GM19438 (cell line): ENCODE measurements at regions not wholly inside any gene's neighbourhood (a gene's known extent, or its start where the extent isn't known, plus 50 kb on each side); places are given as distances from the start of the nearest gene placed in this dataset.

Source experiments
- ATAC-seq: cut with Tn5 transposase; IDR thresholded peaks from one replicate; pipeline ENCODE4 v1.9.1; 2021; ENCODE audit warnings: low read depth; ENCODE audit not compliant: unreplicated experiment

- ATAC-seq = no peak
These were observed 420.3 kb downstream of the FAT4 start for GRCh38 chr4:125735102-125735501.

GRCh38 chr4:125736057-125736456 is 421.3 kb downstream of the FAT4 start:
- no peak for ATAC-seq

DNA sequence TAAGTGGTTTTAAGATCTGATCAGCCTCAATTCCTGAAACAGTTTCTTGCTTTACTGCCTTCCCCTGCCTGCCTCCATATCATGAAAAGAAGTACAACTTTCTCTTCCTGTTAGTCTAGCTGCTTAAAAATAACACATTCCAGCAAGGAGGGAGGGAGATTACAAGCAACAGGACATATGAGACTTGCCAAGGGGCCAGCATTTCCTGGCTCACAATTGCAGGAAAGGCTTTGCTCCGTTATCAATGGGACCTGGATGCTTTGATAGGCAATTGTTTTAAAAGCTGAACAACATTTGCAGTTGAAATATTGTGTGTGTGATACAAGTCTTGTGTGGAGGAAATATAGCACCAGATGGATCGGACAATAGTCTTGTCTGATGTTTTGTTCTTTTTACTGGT is 425.0 kb downstream of the FAT4 start:
- no peak for ATAC-seq

DNA sequence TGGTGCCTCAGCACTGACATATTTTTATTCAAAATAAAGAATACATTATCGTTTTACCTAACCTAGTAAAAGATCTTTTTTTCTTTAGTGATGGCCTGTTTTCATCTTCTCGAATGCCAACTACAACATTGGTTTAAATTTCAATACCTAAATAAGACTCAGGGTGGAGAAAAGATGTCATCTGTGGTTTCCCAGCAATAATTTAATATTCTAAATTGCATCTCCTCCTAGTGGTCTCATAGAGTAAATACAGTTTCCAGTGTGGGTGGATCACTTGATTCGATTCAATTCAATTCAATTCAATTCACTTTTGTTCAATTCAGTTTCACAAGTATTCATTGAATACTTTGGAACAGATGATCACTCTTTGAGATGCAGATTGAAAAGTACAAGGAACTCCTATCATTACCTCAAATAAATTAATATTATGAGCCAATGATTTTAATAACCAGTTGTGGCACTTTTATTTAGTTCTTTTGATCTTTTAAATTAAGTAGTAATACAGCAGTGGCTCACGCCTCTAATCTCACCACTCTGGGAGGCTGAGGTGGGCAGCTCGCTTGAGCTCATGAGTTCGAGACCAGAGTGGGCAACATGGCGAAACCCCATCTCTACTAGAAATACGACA is 427.2 kb downstream of the FAT4 start:
- peak; percentile 51 for ATAC-seq

DNA sequence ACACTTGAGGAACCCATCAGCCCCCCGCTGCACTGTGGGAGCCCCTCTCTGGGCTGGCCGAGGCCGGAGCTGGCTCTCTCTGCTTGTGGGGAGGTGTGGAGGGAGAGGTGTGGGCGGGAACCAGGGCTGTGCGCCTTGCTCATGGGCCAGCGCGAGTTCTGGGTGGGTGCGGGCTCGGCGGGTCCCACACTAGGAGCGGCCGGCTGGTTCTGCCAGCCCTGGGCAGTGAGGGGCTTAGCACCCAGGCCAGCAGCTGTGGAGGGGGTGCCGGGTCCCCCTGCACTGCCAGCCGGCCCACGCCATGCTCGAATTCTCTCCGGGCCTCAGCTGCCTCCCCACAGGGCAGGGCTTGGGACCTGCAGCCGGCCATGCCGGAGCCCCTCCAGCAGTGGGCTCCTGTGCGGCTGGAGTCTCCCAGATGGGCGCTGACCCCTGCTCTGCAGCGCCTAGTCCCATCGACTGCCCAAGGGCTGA is 430.2 kb downstream of the FAT4 start:
- no peak for ATAC-seq

DNA sequence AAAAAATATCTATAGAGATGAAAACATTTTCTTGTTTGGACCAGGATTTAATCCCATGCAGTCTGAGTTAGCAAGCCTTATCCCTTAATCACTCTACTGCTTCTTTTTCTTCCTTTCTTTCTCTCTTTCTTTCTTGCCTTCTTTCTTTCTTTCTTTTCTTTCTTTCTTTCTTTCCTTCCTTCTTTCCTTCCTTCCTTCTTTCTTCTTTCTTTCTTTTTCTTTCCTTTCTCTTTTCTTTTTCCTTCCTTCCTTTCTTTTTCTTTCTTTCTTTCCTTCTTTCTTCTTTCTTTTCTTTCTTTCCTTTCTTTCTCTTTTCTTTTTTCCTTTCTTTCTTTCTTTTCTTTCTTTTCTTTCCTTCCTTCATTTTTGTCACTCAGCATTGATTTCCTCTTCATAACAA is 434.6 kb downstream of the FAT4 start:
- no peak for ATAC-seq

- ATAC-seq = no peak
These were observed 435.6 kb downstream of the FAT4 start for GRCh38 chr4:125750399-125750798.

DNA sequence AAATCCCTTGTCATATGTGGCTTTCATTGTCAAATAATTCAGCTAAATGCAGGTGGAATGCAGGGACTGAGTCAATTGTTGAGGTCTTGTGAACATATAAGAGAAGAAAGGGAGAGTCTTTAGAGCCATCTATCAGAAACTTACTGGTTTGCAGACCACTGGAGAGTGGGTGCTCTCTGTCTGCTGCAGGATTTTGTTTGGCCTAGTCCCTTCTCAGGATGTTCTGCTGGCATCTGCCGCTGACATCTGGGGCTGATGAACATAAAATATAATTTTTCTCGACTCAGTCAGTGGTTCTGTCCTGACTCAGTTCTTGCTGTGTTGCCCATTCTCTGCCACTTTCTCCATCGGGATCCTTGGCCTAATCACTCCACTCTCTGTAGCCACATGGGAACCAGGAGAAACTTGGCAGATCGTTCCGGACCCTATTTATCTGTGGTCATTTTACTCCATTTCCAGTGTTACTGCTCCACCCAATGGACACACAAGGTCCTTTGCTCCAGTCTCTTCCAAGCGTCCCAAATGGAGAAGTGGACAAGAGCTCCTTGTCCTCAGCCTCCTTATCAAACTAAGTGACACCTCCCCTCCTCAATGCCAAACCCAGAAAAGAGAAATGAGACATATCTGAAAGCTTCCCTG is 436.2 kb downstream of the FAT4 start:
- no peak for ATAC-seq

- no peak for ATAC-seq
These were observed 443.7 kb downstream of the FAT4 start for GRCh38 chr4:125758438-125758837.

DNA sequence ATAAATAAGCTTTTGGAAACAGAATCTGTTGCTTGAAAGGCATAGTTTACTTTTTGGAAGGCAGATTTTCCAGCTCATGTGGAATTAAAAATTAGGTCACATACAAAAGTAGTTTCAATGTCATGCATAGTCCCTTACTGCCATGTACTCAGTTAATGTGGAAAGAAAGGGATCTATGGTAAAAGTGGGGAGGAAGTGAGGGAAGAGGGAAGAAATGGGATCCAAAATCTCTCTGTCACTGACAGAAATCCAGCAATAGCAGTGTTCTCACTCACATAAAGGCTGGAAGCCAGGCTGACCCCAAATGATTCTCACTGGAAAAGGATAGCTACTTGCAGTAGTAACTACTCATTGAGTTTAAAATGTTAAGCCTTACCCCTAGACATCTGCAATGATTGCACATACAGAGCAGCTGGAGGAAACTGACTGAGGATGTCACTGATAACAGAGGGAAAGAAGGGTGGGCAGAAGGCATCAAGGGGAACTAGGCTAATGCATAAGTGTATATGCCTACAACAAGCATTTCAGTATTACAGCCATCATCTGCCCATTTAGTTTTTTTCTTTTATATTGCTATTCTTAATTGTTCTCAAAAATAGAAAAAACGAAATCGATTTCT is 445.6 kb downstream of the FAT4 start:
- ATAC-seq = no peak

DNA sequence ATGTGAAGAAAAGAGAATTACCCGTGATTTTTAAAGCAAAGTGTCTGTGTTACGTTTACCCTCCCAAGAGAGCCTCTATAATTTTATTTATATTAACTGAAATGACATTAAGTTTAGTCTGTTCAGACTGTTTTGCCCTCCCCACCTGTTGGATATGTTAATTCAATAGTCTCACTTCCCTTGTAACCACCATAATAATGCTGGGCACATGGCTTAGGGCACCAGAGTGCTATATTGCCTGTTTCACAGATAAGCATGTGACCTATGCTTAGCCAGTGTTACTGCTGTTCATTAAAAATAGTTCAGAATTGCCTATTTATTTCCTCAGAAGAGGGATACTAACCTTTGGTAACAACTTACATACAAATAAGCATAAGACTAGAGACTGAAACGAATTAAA is 446.2 kb downstream of the FAT4 start:
- ATAC-seq = no peak

- no peak for ATAC-seq
These were observed 447.8 kb downstream of the FAT4 start for GRCh38 chr4:125762537-125762936.

DNA sequence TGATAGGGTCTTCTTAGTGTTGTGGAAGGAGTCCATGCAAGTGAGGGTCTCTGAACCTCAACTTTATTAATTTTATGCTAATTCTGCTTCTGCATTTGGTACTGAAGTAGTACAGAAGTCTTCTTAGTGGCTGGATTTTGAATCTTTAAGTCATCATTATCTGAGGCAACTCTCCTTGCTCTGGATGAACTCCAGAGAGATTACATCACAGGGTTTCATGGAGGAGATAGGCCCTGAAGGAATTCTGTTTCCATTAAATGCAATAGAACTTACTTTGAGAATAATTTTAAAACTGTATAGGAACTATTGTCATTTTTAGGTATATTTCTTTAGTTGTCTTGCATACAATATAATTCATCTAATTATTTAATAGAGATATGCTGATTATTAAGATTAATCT is 451.2 kb downstream of the FAT4 start:
- no peak for ATAC-seq

DNA sequence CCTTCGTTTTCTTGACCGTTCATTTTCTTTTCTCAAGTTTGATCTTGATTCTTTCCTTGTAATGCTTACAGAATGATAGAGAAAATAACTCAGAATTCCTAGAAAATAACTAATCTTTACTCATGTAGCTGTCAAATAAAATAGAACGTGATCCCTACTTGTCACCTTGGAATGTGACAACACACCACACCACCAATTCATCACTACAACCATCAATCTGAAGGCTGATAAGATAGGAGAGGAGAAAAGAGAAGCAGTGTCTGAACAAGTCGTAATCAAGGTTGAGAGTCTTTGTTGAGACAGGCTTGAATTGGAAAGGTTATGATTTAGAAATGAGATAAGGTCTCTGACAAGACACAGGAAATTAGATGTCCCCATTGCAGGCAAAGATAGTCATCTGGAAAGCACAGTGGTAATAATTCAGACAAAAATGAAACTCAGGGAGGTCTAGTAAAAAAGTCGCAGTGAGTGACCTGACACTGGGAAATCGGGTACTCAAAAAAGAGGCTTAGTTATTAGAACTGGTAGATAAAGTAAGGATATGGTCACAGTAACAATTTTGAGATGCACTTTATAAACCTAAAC is 456.2 kb downstream of the FAT4 start:
- ATAC-seq = no peak

GRCh38 chr4:125772680-125773079 is 457.9 kb downstream of the FAT4 start:
- ATAC-seq = peak; percentile 69

GRCh38 chr4:125773502-125773901 is 458.7 kb downstream of the FAT4 start:
- no peak for ATAC-seq

DNA sequence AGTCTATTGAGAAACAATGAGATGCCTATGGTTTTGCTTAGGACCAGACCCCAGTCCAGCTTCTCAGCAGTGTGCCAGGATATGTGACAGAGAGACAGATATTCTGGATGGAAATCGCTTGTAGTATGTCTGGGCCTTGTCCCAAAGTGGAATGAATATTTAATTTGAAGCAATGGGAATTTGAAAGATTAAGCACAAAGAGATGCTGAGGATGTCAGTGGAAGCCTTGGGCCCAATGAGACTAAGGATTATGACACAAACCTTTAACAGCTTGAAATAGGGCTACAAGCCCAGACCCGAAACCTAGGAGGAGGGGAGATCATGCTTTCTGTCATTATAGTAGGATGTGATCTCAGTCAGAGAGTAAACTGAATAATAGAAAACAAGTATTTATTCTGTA is 459.2 kb downstream of the FAT4 start:
- ATAC-seq = no peak

DNA sequence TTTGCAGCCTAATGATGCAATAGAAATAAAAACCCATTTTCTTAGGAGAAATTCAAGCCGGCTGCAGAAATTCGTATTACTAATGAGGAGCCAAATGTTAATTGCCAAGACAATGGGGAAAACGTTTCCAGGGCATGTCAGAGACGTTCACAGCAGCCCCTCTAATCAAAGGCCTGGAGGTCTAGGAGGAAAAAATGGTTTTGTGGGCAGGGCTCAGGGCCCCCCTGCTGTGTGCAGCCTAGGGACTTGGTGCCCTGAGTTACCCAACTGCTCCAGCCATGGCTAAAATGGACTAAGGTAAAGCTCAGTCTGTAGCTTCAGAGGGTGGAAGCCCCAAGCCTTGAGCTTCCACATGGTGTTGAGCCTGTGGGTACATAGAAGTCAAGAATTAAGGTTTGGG is 461.4 kb downstream of the FAT4 start:
- no peak for ATAC-seq

DNA sequence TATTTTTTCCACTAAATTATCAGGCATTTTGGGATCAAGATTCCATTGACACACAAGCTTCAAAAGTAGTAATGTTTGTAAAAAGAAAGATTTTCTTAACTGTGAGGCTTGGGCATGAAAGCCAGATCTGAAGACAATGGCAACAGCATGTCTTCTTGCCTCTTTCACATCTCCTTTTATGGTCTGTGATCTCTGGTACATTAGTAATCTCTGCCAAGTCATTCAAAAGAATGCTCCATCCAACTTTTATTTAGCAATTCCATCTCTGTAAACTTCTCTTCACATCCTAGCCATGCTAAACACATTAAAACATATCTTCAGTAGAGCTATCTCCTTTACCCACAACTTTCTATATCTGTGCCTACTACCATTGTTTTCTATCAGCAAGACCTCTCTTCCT is 465.4 kb downstream of the FAT4 start:
- no peak for ATAC-seq

DNA sequence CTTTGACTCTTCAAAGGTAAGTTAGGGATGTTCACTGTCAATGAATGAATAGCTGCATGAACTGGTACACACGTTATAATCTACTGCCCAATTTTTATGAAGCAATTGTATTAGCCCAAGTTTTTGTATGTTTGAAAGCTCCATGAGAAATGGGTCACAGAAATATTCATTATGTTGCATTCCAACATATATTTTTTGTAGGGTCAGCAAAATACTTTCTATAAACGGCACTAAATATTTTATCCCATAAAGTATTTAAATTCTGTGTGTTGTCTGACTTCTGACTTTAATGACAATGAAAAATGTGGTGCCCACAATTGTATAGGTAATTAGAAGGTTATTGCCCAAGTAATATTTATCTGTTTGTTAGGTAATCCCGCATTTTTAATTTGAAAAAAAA is 466.0 kb downstream of the FAT4 start:
- ATAC-seq = no peak

DNA sequence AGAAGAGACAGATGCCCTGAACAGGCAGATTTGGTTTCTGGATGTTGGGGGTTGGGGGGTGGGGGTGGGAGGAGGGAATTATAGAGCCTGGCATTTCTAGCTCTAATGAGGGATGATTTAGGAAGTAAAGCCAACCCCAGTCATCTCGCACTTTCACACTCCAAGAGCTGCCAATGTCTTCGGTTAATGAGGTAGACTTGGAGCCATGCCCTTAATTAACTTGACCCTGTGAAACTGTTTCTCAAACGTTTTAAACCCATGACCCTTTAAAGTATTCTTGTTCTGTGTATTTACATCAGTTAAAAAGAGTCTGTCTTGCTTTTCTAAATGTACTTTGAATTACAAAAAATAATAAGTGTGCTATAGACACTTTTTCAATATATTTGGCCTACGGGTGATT is 466.9 kb downstream of the FAT4 start:
- ATAC-seq = no peak

- no peak for ATAC-seq
These were observed 470.0 kb downstream of the FAT4 start for GRCh38 chr4:125784741-125785140.
